HepG2 (cell line): ENCODE measurements at regions not wholly inside any gene's neighbourhood (a gene's known extent, or its start where the extent isn't known, plus 50 kb on each side); places are given as distances from the start of the nearest gene placed in this dataset.

Source experiments
- CBX5 ChIP-seq: sonication (generic); formaldehyde crosslinking; IDR thresholded peaks from 2 replicates; pipeline ENCODE4 v1.4.0; 2020; ENCODE audit warnings: missing genetic modification reagents, borderline replicate concordance
- ELF4 ChIP-seq: sonication (generic); formaldehyde crosslinking; IDR thresholded peaks from 2 replicates; pipeline ENCODE4 v1.5.0; 2020; ENCODE audit warnings: missing genetic modification reagents, mild to moderate bottlenecking, moderate library complexity, borderline replicate concordance
- FOXJ3 ChIP-seq: sonication (generic); formaldehyde crosslinking; IDR thresholded peaks from 2 replicates; pipeline ENCODE4 v1.4.0; 2020; ENCODE audit warnings: missing genetic modification reagents, mild to moderate bottlenecking, borderline replicate concordance
- KDM3A ChIP-seq: IDR thresholded peaks from 2 replicates; pipeline ENCODE4 v1.6.1; 2018; ENCODE audit warnings: low read depth, missing compliant biosample characterization
- PPARG ChIP-seq: conservative IDR thresholded peaks from 2 replicates; pipeline ENCODE4 v1.6.1; 2016; ENCODE audit warnings: missing biosample characterization, missing genetic modification reagents
- SP2 ChIP-seq: sonication (generic); formaldehyde crosslinking; IDR thresholded peaks from 2 replicates; pipeline ENCODE4 v1.5.1; 2020; ENCODE audit warnings: mild to moderate bottlenecking, missing genetic modification reagents
- TEAD2 ChIP-seq: sonication (generic); formaldehyde crosslinking; IDR thresholded peaks from 2 replicates; pipeline ENCODE4 v1.9.0; 2021; ENCODE audit warnings: missing genetic modification reagents
- ZNF24 ChIP-seq: fragments of 450-650 bp; IDR thresholded peaks from 2 replicates; pipeline ENCODE4 v1.6.1; 2017; ENCODE audit warnings: antibody characterized with exemption, mild to moderate bottlenecking
- ZNF281 ChIP-seq: sonication (generic); formaldehyde crosslinking; IDR thresholded peaks from 2 replicates; pipeline ENCODE4 v1.4.0; 2020; ENCODE audit warnings: missing genetic modification reagents, borderline replicate concordance
- ZNF354B ChIP-seq: sonication (generic); formaldehyde crosslinking; IDR thresholded peaks from 2 replicates; pipeline ENCODE4 v1.8.0; 2022; ENCODE audit warnings: mild to moderate bottlenecking, missing genetic modification reagents
- TF ChIP-seq, protein P1 (sequence below): sonication (generic); formaldehyde crosslinking; IDR thresholded peaks from 2 replicates; pipeline ENCODE4 v1.4.0; 2020; ENCODE audit warnings: mild to moderate bottlenecking, missing genetic modification reagents
- TF ChIP-seq, protein P2 (sequence below): sonication (generic); formaldehyde crosslinking; IDR thresholded peaks from 2 replicates; pipeline ENCODE4 v1.8.1; 2023; ENCODE audit warnings: mild to moderate bottlenecking, missing genetic modification reagents, borderline replicate concordance
- TF ChIP-seq, protein P3 (sequence below): sonication (generic); formaldehyde crosslinking; IDR thresholded peaks from 2 replicates; pipeline ENCODE4 v1.5.0; 2020; ENCODE audit warnings: mild to moderate bottlenecking, missing genetic modification reagents, moderate library complexity

- TF ChIP-seq, protein P1, sequence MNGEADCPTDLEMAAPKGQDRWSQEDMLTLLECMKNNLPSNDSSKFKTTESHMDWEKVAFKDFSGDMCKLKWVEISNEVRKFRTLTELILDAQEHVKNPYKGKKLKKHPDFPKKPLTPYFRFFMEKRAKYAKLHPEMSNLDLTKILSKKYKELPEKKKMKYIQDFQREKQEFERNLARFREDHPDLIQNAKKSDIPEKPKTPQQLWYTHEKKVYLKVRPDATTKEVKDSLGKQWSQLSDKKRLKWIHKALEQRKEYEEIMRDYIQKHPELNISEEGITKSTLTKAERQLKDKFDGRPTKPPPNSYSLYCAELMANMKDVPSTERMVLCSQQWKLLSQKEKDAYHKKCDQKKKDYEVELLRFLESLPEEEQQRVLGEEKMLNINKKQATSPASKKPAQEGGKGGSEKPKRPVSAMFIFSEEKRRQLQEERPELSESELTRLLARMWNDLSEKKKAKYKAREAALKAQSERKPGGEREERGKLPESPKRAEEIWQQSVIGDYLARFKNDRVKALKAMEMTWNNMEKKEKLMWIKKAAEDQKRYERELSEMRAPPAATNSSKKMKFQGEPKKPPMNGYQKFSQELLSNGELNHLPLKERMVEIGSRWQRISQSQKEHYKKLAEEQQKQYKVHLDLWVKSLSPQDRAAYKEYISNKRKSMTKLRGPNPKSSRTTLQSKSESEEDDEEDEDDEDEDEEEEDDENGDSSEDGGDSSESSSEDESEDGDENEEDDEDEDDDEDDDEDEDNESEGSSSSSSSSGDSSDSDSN, result no peak
- no peak for TF ChIP-seq SP2 (CRISPR knock-in tag)
- no peak for TF ChIP-seq CBX5 (CRISPR knock-in tag)
- TF ChIP-seq KDM3A (CRISPR knock-in tag), result no peak
- no peak for TF ChIP-seq ZNF24
- no peak for TF ChIP-seq FOXJ3 (CRISPR knock-in tag)
- no peak for TF ChIP-seq TEAD2
- TF ChIP-seq, protein P2, sequence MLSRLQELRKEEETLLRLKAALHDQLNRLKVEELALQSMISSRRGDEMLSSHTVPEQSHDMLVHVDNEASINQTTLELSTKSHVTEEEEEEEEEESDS, result no peak
- TF ChIP-seq PPARG (CRISPR knock-in tag), result no peak
- TF ChIP-seq ELF4, result no peak
- no peak for TF ChIP-seq ZNF354B (CRISPR knock-in tag)
- TF ChIP-seq, protein P3, sequence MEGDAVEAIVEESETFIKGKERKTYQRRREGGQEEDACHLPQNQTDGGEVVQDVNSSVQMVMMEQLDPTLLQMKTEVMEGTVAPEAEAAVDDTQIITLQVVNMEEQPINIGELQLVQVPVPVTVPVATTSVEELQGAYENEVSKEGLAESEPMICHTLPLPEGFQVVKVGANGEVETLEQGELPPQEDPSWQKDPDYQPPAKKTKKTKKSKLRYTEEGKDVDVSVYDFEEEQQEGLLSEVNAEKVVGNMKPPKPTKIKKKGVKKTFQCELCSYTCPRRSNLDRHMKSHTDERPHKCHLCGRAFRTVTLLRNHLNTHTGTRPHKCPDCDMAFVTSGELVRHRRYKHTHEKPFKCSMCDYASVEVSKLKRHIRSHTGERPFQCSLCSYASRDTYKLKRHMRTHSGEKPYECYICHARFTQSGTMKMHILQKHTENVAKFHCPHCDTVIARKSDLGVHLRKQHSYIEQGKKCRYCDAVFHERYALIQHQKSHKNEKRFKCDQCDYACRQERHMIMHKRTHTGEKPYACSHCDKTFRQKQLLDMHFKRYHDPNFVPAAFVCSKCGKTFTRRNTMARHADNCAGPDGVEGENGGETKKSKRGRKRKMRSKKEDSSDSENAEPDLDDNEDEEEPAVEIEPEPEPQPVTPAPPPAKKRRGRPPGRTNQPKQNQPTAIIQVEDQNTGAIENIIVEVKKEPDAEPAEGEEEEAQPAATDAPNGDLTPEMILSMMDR, result no peak
- TF ChIP-seq ZNF281 (CRISPR knock-in tag), result no peak
Observed at GRCh38 chr1:194512957-194513356, 1326.5 kb upstream of the B3GALT2 start.
